ENCODE measurements at regions not wholly inside any gene's neighbourhood (a gene's known extent, or its start where the extent isn't known, plus 50 kb on each side); places are given as distances from the start of the nearest gene placed in this dataset.

DNA sequence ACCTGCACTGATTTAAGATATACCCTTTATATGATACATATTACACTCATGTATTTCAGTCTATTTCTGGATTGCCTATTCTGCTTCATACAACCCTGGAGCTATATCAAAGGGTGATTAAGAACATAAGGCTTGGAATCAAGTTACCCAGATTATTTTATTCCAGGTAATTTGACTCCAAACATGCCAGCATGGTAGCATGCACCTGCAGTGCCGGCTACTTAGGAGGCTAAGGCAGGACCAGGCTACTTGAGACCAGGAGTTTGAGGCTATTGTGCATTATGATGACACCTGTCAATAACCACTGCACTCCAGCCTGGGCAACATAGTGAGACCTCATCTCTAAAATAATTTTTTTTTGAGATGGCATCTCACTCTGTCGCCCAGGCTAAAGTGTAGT, 50.4 kb upstream of the NEO1 start:
- DNase-seq (ENCODE audit: low read depth), result no peak

DNA sequence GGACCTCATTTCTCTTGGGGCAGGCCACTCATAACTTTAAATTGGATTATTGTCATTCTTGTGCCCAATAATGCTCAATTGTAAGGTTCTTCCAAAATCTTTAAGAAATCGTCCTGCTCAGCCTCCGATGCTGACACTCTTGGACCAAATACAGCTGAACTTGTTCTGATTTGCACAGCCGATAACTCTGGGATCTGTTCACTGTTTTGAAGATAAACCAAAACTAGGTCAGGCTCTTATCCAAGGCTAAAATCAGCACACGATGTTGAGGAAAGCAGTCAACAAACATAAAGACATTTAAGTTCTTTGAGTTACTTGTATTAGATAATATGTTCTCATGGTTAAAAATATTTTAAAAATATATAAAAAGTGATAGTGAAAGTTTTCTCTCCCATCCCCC, 52.0 kb upstream of the NEO1 start:
- DNase-seq (ENCODE audit: low read depth), result no peak

DNA sequence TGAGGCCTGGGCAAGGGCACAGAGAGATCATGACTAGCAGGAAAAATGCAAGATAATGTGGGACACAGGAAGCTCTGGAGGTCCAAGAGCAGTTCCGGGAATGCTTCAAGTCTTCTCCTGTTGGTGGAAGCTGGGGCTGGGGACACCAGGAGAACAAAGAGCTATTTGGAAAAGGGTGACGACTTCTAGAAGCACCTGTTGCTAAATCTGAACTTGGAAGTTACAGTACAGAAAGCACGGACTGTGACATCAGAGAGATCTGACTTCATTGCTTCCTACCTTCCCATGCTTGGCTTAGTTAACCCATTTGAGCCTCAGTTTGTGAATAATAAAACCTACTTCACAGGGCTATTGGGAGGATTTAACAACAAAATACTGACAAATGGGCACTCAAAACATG, 52.7 kb upstream of the NEO1 start:
- DNase-seq (ENCODE audit: low read depth), result no peak

DNA sequence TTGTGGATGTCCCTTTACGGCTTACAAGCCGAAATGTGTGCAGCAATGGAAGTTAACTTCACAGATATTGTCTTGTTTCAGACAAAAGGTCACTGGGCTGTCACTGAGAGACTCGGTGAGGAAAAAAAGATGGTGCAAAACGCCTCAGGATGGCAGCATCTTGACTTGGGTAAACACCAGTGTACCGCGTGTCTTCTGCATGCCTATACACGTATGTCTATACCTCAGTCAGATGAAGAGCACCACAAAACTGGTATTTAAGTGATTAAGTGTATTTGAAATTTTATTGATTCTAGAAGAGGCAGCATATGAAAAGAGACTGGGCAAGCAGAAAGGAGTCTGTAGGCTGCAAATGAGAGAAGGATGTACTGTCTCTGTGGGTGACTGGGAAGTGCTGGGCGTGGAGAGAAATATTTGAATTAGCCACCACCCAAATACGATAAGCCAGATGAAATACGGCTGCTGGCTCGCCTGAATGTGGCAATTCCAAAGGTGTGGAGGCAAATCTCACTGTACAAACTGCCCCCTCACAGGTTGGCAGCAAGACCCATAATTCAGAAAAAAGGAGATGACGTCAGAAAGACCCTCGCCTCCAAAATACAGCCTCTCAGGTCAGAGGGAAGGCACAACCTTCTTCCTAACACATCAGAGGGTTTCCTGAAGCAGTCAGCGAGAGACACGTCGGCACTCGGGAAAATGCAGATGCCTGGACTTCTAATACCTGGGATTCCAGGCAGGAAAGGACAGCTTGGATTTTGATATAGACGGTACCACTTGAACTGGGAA, 53.4 kb upstream of the NEO1 start:
- DNase-seq (ENCODE audit: low read depth), result no peak

DNA sequence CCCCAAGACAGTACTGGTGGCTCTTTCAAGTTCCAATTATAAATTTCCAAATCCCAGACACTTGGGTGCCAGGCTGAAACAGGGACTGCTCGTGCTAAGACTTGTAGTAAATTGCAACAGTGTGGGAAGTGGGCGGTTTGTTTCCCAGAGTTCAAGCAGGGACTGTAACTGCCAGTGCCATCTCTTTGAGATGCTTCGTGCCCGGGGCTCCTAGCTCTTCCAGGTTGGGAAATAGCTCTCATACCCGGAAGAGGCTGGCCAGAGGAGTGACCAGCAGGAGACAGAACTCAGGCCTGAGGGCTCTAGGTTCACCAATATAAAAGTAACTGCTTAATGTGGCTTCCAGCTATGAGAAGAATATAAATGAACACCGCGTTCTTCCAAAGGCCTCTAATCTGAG, 54.0 kb upstream of the NEO1 start:
- DNase-seq (ENCODE audit: low read depth), result no peak

DNA sequence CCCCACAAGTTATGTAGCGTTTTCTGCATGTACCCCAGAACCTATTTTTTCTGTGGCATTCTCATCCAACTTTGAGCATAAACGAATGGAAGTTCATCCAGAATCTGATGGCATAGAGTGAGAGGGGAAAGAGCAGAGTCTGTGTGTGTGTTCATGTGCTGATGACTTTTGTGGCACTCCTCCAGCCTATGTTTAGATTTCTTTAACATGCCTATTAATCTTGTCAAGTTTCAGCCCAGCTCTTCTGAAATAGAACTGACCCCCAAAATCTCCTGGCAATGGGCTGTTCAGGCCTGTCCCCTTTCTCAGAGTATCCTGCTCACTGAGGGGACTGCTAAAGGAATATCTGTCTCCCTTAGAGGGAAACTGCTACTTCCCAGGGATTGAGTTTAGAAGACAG, 56.4 kb upstream of the NEO1 start:
- no peak for DNase-seq (ENCODE audit: low read depth)

DNA sequence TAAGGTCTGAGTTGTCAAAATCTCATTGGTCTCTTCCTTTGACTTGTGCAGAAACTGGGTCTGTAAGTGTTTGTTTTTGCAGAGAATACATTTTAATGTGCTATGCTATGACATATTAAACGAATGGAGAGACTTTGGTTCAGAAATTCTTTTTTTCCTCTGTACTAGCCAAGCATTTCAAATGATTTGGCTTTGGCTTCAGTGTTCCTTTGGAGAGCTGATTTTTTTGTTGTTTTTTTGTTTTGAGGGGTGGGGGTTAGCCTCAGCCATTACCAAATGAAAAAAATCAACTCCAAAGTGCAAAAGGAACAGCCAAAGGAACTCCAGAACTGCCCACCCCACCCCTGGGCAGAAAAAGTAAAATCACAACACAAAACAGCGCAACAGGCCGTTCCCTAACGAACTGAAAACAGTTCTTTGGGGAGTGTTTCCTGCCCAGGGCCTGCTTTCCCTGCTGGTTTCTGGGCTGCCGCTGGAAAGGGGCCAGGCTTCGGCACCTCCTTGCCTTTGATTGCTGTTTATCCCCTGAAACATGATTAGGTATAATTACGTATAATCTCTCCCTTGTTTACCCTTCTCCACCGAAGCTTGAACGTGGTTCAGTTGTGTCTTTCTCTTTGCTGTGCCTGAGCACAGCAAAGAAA, 57.6 kb upstream of the NEO1 start:
- DNase-seq (ENCODE audit: low read depth), result no peak

DNA sequence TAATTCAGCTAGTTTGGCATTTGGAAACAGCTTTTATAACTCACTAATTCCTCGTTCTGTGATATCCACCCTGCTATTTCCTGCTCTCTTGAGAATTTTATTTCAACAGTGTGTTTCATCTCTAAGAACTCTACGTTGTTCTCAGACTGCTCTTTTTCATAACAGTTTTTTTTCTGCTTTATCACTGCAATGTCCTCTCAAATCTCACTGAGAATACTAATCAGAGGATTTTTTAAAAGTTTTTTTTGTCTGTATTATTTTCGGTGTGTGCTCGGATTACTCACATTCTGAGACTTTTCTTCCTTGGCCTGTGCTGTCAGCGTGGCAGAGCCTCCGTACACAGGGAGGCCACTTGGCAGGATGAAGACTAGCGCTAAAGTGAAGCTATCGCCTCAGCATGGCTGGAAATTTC, 59.4 kb upstream of the NEO1 start:
- no peak for DNase-seq (ENCODE audit: low read depth)

DNA sequence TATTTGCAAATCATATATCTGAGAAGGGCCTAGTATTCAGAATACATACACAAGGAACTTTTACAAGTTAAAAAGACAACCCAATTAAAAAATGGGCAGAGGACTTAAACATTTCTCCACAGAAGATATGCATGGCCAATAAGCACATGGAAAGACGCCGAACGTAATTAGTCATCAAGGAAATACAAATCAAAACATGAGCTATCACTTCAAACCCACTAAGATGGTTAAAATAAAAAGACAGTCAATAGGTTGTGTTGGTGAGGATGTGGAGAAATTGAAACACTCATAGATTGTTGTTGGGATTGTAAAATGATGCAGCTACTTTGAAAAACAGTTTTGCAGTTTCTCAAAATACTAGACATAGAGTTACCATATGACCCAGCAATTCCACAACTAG, 61.2 kb upstream of the NEO1 start:
- DNase-seq (ENCODE audit: low read depth), result no peak

DNA sequence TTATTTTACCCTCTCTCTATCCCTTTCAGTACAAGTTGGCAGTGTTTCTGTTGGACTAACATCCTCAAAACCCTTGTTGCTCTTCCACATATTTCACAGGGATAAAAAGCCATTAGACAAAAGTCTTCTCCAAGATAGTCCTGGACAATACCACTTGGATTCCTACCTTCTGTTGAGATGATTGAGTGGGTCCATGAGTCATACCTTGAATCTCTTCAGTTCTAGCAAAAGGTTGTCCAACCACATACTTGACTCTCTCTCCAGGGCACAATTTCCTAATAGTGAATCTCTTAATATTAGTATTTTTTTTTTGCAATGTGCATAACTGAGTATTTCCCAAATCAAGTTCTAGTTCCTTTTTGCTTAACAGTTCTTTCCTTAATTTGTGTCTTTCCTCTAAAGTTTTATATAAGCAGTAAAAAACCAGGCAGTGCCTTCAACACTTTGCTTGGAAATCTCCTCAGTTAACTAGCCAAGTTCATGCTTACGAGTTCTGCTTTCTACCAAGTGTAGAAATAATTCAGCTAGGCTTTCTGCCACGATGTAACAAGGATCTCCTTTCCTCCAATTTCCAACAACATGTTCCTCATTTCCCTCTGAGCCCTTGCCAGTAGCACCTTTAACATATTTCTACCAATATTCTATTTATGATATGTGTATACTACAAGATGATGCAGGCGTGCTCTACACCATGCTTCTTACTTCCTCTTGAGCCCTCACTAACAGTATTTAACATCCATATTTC, 68.3 kb upstream of the NEO1 start:
- no peak for DNase-seq (ENCODE audit: low read depth)

DNA sequence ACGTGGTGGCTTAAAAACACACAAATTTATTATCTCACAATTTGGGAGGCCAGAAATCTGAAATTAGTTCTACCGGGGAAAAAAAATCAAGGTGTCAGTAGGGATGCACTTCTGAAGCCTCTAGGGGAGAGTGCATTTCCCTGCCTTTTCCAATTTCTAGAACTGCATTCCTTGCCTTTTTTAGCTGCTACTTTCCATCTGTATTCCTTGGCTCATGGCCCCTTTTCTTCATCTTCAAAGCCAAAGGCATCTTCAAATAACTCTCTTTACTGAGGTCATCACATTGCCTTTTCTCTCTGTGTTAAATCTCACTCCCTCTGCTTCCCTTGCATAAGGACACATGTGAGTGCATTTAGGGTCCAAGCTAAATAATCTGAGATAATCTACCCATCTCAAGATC, 69.5 kb upstream of the NEO1 start:
- no peak for DNase-seq (ENCODE audit: low read depth)

DNA sequence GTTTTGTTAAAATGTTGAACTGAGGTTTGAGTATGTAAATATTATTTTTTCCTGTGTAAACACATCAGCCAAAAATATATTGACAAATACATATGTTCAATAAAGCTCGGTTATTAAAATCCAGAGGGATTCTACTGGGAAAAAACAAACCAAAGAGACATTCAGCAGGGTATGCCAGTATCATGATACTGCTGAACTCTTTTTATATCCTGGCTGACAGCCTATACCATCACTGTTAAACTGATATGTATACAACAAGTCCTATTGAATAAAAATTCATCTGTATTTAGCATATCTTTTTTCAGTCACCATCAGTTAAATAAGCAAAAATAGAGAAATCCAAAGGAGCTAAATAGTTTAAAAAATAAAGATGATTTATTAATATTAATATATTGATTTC, 71.6 kb upstream of the NEO1 start:
- no peak for DNase-seq (ENCODE audit: low read depth)

DNA sequence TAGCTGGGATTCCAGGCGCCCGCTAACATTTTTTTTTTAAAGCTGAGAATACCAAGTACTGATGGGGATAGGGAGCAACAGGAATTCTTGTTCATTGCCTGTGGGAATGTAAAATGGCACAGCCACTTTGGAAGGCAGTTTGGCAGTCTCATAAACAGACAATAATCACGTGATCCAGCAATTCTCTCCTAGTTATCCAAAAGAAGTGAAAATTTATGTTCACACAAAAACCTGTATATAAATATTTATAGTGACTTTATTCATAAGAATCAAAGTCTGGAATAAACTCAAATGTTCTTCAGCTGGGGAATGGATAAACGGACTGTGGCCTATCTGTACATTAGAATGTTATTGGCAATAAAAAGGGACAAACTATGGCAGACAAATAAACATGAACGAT, 72.5 kb upstream of the NEO1 start:
- no peak for DNase-seq (ENCODE audit: low read depth)

DNA sequence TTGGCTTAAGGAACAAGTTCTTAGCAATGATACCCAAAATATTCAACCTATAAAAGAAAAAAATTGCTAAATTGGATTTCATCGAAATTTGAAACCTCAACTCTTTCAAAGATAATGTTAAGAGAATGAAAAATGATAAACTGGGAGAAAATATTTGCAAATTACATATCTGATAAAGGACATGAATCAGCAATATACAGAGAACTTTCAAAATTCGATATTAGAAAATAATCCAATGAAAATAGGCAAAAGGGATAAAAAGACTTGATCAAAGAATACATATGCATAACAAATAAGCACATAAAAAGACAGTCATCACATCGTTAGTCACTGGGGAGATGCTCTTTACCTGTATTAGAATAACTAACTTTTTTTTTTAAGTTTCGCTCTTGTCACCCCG, 73.0 kb upstream of the NEO1 start:
- no peak for DNase-seq (ENCODE audit: low read depth)

DNA sequence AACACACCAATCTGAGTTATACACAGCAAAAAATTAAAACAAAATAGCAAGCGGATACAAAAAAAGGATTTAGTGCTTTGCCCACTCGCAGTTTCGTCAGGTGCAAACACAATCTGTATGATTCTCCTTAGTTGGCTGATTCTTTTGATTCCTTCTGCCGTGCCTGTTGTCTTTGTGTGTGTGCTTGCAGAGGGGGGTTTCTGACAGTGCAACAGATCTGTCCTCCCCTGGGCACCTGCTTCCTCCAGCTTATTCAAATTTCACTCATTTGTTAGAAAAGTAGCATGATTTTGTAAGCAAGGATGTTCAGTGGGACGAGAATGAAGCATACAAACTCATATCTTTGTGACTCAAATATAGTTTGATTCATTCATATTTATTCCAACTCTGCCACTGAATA, 74.0 kb upstream of the NEO1 start:
- no peak for DNase-seq (ENCODE audit: low read depth)

DNA sequence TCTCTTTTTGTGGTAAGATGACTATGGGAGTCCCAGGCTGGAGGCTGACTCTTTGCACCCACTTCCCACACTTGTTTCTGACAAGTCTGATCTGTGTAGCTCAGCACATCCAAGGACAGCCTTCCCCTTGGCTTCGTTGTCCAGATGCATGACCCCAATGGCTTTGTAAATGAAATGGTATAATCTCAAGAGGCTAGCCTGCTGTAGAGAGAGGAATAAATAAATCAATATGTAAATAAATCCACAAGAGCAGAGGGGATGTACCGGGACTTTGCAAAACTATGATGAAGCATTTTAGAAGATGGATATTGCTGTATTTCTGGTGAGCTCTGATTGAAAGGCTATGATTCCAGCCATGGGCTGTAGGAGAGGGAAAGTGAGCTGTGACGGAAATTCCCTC, 79.9 kb upstream of the NEO1 start:
- DNase-seq (ENCODE audit: low read depth), result no peak

DNA sequence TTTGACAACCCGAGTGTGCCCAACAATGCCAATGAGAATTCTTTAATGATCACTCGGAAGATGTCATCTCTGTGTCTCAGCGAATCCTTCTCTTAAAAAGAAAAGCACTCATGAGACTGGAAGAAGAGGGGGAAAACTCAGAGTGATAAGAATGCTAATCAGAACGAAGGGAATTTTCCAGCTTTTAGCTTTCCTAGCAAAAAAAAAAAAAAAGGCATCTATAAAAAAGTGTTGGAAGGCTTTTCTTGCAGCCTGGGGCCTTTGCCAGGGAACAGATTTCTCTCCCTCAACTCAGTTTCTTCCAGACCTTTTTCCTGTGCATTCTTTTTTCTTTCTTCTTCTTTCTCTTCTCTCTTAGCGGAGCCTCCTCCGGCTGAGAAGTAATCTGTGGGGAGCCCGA, 80.5 kb upstream of the NEO1 start:
- DNase-seq (ENCODE audit: low read depth), result no peak

DNA sequence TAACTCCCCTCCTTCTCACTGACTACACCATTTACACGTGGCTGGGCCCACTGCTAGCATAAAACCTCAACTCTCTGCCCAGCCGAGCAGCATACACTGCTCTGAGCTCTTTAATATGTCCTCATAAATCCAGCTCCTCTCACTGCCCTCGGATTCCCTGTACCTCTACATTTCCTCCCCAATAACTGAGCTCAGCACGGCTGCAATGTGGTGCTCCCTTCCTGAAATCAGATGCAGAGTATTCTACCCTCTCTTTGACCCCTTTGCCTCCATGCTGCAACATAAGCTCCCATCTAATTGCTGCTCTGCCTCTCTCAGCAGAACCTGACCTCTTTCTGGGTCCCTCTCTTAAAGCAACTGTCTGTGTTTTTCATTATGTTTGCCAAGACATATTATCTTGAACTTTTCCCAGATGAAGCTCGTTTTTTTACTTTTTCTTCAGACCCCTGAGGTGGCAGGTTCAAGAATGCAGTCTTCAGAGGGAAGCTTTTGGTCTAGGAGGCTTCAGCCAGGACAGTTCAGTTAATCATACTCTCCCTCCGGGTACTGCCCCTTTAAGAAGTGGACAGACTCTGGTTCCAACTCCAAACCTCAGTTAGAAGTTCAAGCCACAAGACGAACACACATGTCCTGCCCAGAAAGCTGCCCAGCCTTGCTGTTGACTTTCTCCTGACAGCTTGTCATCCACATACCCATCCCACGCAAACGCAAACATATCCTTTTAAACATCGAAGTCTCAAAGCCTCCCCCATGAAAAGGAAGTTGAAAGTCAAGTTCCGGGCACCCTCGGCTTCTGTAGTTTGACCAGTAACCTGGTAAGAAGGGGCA, 81.1 kb upstream of the NEO1 start:
- peak; percentile 11 for DNase-seq (ENCODE audit: low read depth)

DNA sequence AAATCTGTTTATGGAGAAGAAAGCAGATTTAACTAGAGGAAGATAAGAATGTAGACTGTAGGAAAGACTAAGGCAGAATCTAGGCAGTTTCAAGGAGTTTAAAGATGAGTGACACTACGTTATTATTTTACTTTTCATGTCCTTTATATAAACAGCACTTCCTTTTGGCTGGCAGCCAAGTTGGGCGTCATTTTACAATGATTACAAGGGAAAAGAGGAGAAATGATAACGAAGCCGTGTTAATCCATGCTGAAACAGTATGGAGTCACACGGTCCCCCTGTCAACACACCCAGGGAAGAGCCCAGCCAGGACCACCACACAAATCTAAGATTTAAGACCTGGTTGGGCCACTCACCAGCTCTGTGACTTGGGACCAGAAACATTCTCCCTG, 83.7 kb upstream of the NEO1 start:
- no peak for DNase-seq (ENCODE audit: low read depth)

DNA sequence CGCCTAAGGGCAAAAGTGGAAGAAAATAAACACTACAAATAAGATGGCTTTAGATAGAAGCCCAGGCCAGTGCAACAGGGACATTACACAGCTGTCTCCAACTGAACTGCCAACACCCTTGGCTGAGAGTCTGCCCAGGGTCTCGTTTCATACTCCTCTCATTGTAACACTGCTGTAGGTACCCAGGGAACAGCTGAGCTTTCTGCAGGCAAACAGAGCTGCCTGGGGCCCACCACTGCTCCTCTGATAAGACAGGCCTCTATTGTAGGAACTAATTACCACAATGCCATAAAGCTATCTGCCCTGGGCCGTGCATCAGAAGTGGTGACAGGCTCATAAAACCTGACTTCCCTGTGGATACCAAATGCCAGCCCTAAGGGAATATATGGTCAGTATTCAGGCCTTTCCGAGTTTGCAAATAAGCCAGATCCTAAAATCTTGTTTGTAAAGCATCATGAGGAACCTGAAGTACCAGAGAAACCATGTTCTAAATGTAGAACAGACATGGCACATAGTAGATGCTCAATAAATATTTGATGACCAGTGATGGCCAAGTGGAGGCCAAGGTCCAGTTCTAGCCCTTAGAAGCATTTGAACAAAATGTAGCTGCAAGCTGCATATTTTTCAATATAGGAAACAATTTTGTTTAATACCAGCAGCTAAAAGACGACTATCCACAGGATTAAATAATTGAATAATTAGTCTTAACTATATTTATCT, 84.3 kb upstream of the NEO1 start:
- no peak for DNase-seq (ENCODE audit: low read depth)

DNA sequence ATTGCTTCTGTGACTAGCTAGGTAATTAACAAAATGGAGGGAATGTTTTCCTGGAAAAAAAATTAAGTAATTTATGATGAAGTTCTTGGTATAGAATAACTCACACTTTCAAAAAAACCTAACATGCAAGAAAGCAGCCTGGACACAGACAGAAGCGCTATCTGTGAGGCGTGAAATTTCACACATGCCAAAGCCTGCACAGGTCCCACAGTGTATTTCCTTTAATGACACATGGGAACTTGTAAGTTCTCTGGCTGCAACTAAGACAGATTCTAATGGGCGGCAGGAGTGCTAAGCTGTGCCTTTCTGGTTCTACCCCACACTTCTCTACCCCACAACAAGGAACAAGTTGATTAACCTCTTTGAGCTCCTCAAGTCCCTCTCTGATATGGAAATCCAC, 84.9 kb upstream of the NEO1 start:
- DNase-seq (ENCODE audit: low read depth), result no peak

DNA sequence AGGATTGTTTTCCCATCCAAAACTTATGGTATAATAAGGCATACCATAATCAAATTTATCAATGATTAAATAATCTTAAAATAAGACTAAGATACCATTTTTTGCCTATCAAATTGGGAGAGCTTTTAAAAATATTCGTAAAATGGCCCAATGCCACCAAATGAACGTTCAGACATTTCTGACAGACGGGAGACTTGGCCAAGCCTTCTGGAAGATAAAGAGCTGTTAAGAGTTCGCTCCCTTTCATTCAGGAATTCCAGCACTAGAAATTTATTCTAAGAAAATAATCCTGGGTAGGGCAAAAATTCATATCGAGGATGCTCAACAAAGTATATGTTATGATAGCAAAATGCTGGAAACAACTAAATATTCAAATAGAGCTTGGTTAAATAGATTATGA, 85.6 kb upstream of the NEO1 start:
- no peak for DNase-seq (ENCODE audit: low read depth)
